HG03457 (cell line): ENCODE measurements at regions not wholly inside any gene's neighbourhood (a gene's known extent, or its start where the extent isn't known, plus 50 kb on each side); places are given as distances from the start of the nearest gene placed in this dataset.

Source experiments
- ATAC-seq: cut with Tn5 transposase; IDR thresholded peaks from one replicate; pipeline ENCODE4 v1.9.1; 2021; ENCODE audit warnings: moderate number of reproducible peaks; ENCODE audit not compliant: unreplicated experiment

DNA sequence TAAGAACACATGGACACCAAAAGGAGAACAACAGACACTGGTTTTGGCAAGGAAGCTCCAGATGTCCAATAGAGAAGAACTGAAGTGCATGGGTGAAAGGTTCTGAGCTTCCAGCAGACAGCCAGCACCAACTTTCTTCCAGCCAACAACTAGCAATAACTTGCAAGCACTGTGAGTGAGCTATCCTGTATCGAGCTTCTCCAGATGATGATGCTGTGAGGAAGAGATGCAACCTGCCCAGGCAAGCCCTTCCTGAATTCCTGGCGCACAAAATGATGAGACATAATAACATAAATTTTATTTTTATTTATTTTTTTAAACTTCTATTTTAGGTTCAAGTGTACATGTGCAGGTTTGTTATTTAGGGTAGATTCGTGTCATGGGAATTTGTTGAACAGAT, 692.1 kb downstream of the DNAJB9 start:
- ATAC-seq, result no peak

- no peak for ATAC-seq
These were observed 696.9 kb downstream of the DNAJB9 start for GRCh38 chr7:109266610-109267009.

- no peak for ATAC-seq
These were observed 706.7 kb downstream of the DNAJB9 start for GRCh38 chr7:109276348-109276747.

DNA sequence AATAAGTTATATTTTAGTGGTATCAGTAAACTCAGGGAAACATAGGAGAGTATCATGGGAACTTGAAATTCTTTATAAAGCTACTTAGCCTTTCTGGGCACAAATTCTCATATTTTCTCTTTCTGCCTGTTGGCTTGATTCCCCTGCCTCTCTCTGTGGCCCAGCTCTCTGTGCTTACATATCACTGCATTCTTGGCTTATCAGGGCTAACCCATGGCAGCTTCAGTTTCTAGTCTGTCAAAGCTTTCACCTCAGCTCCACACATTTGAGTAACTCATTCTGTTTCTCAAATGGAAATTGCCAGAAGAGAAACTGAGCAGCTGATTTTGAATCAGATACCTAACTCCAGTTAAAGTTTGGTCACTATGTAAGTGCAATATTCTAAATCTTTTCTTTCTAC, 713.1 kb downstream of the DNAJB9 start:
- ATAC-seq, result no peak

DNA sequence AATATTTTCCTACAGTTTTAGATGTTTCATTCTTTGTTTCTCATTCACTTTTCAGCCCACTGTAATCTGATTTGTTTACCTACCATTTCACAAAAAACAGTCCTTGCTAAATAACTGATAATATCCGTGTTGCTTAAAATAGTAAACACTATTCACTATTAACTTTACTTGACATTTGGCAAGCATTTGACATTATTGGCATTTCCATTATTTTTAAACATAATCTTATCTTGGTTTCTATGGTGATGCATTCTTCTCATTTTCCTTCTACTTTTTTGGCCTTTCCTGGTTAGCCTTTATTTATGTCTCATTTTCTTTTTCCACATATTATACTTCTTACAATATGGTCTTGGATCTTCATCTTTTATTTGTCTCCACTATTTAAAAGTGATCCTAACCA, 715.3 kb downstream of the DNAJB9 start:
- ATAC-seq, result no peak

GRCh38 chr7:109295158-109295557, 725.5 kb downstream of the DNAJB9 start:
- no peak for ATAC-seq

GRCh38 chr7:109308816-109309215, 739.1 kb downstream of the DNAJB9 start:
- no peak for ATAC-seq

DNA sequence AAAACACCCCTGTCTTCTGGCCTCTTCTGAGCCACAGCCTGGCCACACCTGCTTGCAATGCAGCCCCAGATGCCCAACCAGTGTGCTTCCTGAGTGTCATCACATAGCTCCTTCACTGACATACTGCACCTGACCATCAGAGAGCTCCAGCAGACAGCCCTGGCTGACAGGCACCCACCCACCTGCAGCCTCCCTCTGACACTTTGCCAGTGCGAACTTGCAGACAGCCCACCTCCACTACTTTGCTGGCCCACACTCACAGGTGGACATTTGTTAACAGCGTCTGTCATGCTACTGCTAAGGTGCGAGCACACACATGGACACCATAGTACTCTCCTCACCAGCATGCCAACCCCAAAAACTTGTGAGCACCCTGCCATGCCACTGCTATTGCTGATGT, 740.1 kb downstream of the DNAJB9 start:
- ATAC-seq, result no peak

- ATAC-seq, result no peak
These were observed 748.5 kb downstream of the DNAJB9 start for GRCh38 chr7:109318136-109318535.

DNA sequence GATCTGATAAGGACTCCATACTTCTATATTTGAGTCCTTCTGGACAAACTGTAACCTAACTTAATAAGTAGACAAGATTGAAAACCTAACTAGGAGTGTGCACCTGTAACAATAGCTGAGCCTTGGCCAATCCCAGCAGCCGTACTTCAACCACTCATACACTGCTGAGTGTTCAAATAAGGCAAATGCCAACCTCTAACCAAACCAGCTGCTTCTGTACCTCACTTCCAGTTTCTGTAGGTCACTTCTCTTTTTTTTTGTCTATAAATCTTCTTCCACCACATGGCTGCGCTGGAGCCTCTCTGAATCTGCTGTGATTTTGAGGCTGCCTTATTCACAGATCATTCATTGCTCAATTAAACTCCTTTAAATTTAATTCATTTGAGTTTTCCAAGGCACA, 753.2 kb downstream of the DNAJB9 start:
- ATAC-seq, result no peak

GRCh38 chr7:109331423-109331822, 761.7 kb downstream of the DNAJB9 start:
- no peak for ATAC-seq

GRCh38 chr7:109335951-109336350, 766.3 kb downstream of the DNAJB9 start:
- no peak for ATAC-seq

DNA sequence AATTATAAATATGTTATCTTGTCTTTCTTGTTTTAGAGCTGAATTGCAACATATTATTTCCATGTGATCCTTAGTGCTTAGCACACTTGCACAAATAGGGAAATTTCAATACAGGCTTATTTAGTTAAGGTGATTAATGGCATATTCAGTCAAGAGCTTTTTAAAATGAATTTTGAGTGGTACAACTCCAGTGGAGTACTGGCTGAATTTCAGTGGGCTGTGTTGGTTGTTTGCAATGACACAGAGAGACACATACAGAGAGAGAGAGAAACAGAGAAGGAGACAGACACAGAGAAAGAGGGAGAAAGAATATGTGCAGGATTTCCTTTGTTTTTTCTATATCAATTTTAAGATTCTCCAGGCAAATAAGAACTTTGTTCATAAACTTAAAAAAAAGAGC, 766.9 kb downstream of the DNAJB9 start:
- no peak for ATAC-seq

- ATAC-seq, result no peak
These were observed 774.0 kb downstream of the DNAJB9 start for GRCh38 chr7:109343678-109344077.

DNA sequence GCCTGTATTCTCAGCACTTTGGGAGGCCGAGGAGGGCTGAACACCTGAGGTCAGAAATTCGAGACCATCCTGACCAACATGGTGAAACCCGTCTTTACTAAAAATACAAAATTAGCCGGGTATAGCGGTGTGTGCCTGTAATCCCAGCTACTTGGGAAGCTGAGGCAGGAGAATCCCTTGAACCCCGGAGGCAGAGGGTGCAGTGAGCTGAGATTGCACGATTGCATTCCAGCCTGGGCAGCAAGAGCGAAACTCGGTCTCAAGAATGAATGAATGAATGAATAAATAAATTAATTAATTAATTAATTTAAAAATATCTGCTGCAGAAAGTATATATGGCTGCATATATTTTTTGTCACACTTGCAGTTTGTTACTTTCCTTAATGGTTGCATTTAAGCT, 781.8 kb downstream of the DNAJB9 start:
- no peak for ATAC-seq

DNA sequence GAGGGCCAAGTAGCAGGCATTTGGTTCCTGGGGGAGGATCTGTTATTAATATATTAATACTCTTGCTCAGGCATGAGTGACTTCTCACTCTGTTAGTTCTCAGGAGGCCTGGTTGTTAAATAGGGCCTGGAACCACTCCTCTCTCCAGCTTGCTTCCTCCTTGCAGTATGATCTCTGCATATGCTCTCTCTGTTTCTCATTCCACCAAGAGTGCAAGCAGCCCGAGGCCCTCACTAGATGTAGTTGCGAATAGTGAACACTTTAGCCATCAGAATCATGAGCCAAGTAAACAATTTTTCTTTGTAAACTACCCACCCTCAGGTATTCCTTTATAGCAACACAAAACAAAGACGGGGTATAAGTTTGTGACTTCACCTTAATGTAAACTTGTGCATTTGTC, 784.3 kb downstream of the DNAJB9 start:
- ATAC-seq, result no peak

GRCh38 chr7:109354552-109354951, 784.9 kb downstream of the DNAJB9 start:
- no peak for ATAC-seq

- ATAC-seq, result no peak
These were observed 806.1 kb downstream of the DNAJB9 start for GRCh38 chr7:109375823-109376222.

- ATAC-seq, result no peak
These were observed 806.9 kb downstream of the DNAJB9 start for GRCh38 chr7:109376576-109376975.

DNA sequence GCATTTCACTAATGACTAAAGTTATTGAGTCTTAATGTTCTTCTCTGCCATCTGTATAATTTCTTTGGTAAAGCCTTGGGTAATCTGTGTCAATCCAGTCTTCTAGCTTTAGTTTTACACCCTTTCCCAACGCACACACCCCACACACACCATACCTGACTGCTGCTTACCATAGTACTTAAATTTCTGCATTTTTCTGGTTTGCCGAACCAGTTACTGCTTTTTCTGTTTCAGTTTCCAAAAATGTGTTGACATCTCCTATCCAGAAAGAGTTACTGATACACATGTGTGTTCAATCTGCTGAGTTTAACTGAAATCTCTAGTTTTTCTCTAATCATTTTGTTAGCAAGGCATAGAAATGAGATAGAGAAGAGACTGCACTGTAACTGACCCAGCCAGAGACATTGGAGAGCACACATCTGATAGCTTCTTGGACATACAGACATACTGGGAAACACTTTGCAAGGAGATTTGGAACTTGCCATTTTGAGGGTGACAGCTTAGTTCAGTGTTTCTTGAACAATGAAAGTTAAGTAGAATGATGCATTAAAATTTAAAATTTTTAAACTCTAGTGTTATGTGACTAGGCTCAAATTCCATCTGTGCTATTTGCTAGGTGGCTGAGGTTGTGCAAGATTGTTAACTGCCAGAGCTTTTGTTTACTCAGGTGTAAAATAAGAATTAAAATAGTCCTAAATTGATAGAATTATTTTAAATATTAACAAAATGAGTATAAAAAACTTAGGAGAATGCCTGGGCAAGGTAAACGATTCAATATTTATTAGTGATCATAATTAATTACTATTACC, 807.6 kb downstream of the DNAJB9 start:
- ATAC-seq, result no peak

GRCh38 chr7:109386959-109387358, 817.3 kb downstream of the DNAJB9 start:
- no peak for ATAC-seq

DNA sequence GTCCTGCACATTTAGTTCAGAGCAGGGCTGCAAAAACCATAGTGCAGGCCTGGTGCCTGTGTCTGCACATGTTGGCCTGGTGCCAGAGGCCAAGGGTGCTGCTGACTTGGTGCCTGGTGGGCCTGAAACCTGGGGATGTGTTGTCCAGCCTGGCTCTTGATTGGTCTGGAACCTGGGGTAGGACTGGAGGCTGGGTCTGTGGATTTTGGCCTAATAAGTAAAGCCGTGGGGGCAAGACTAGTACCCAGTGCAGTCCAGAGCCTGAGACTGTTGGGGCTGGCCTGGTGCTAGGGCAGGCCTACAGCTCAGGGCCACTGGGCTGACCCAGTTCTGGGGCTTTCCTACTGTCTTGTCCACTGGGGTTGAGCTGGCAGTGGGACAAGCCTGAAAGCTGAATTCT, 817.9 kb downstream of the DNAJB9 start:
- no peak for ATAC-seq

DNA sequence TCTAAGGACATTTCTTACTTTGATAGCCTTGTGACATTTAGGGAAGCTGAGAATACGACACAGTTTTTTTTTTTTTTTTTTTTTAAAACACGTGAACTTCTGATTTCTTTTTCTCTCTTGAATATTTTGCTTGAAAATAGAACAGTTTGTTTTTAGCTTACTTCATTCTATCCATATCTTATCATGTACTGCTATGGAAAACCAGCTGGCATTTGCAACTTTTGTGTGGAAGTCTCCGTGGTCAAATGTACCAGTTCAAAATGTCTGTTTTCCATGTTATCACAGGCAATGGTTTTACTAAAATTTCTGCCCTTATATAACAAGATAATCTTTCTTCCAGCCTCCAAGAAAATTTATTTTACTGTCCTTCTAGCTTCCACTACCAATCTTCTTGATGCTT, 821.6 kb downstream of the DNAJB9 start:
- no peak for ATAC-seq
